Occipital lobe (tissue), 1 donor: ENCODE measurements at regions not wholly inside any gene's neighbourhood (a gene's known extent, or its start where the extent isn't known, plus 50 kb on each side); places are given as distances from the start of the nearest gene placed in this dataset.
"Not testable (repeated sequence)": the region's sequence is repeated elsewhere in the genome, so short reads cannot be mapped to it uniquely, and the experiment has no call there.

Experiments used
- DNase-seq: peaks from one replicate; lab custom pipeline; 2025; lab: John Stamatoyannopoulos, UW

DNA sequence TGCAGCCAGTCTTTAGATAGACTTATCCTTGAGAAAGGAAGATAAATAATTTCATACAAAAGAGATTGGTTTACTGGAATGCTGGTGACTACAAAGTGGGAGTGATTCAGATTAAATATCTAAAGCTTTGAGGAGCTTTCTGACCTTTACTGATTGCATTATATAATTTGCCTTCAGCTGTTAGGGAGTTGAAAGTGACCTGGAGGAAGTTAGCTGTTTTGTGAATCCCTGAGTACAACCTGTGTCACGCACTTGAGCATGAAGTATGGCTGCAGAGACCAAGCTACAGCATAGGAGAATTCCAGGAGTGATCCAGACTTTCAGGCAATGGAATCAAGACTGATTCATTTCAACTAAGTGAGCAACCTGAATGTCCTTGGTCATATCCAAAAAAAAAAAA, 1848.3 kb upstream of the RAG2 start:
- no peak for DNase-seq

DNA sequence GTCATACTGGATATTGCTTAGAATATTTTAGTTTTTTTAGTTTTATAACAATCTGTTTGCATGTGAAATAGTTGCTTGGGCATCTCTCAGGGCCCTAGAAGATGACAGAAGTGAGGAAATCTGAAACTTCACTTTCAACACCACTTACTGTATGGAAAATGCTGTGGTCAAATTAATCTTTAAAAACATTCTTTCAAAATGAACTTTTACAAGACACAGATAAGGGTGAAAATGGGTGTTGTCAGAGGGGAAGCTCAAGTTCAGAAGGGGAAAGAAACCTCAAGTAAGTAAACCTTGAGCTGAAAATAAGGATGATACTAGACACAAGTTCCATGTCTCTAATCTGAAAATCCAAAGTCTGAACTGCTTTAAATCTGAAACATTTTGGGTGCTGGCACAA, 1840.1 kb upstream of the RAG2 start:
- DNase-seq, result no peak

DNA sequence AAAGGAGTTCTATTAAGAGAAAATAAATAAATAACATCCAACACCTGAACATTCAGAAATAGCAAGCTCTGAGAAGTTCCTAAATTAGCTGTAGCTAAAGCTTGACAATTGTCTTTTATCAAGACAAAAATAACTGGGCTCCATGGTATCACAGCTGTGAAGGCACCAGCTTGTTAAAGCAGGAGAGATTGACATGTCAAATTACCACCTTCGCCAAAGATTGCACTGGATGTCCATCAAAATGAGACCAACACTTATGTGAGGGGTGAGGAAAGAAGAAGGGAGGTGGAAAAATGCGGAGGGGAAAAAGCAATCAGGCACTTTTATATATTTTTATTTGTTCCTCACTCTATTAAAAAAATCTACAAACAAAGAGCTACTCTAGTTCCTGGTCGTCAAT, 1827.5 kb upstream of the RAG2 start:
- DNase-seq, result no peak

DNA sequence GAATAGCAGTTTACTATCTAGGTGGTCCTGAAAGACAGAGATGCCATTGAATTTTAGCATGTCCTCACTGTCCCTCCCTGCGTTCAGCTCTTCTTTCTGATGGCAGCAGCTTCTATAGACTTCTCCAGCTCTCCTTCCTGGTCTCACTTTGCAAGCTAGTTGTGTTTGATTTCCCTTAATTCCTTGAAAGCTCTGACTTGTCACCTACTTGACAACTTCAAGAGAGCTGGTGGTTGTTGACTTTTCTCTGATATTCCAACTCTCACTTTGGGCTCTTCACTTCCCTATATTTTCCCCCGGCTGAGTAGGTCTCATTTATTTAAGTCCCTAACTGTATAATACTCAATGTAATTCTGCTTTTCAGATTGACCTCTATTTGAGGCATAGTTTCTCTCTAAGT, 1825.0 kb upstream of the RAG2 start:
- no peak for DNase-seq

DNA sequence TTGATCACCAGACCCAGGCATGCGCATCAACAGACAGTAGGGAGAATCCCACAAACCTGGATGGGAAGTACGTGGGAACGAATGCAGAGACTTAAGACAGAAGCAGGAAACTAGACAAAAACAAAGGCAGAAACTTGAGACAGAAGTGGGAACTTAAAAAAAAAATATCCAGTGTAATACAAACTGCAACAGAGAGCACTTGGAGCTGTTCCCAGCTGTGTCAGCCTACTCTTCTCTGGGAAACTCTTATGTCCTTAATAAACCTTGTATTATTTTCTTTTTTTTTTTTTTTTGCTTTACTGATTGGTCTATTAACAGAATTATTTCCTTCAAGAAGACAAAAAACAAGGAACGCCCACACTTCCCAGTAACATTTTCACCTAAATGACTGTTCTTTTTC, 1818.1 kb upstream of the RAG2 start:
- DNase-seq, result no peak

DNA sequence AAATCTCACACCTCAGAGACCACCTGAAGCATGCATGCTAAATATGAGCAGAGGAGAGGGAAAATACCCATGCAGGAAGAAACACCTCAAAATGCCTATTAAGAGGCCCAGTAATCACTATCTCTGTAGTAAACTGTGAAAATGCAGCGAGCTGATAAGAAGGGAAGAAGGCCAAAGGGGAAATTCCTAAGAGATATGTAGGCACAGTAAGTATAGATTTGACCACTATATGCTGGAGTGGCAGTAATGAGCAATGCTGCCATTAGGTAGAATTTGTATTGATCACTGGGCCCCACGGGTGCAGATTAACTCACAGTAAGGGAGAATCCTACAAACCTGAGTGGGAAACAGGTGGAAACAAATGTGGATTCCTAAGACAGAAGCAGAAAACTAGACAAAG, 1813.1 kb upstream of the RAG2 start:
- no peak for DNase-seq

DNA sequence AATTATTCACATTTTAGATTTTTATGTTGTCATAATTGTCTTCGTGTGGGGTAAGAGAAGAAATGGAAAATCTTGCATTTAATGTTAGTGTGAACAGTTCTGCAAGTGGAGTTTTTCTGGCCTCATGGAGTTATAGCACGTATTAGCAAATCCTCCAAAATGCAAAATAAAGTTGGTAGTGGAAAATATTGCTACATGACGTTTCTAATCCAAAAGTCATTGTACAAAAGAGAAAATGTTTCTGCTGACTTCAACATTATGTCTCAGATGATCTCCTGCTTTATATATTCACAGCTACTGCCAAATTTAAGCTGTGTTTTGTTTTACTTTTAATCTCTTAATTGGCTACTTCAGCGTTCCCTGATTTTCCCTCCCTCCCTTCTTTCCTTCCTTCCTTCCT, 1804.0 kb upstream of the RAG2 start:
- DNase-seq, result no peak

DNA sequence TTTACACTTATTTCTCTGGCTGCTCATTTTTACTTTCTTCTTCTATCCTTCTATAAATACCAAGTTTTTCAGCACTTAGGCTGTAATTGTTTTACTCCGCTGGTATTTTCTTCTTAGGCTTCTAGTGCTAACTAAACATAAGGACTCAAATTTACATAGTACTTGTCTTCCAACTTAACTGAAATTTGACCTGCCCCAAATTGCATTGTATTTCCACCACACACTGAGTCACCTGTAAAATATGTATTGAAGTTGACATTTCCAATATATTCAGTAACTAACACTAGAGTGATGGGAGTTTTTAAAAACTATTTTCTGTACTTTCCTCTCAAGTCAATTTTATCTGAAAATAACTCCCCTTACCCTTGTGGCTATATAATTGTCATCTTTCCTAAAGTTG, 1794.1 kb upstream of the RAG2 start:
- no peak for DNase-seq

DNA sequence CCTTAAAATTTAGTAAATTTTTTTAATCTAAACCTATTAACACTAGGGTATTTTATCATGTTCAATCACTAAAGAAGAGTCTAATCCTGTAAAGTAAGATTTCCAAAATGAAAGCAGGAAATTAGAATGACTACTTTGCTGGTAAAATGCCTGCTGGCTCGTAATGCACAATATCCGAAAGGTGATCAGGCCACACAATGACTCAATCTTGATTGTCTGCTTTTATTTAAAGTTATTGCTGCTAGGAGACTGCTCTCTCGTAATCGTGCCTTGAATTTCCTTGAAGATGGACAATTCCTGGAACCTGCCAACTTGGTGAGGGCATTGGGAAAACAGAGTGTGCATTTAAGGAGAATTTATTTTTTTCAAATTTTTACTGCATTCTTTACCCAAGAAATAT, 1786.5 kb upstream of the RAG2 start:
- DNase-seq, result no peak

DNA sequence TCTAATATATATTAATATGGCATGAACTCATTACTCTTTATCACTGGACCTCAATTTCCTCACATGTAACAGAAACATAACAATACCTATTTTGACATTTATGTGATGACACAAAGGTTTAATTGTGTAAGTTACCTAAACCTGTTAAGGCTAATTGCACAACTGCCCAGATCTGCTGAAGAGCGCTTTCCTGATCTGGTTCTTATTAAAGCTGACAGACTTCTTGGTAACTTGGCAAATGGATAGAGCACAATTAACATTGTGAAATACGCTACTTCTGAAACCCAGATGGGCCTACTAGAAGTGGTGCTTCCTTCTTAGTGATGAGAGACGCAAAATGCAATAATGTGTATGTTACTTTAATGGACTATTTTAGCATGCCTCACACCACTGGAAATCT, 1767.2 kb upstream of the RAG2 start:
- DNase-seq, result no peak

DNA sequence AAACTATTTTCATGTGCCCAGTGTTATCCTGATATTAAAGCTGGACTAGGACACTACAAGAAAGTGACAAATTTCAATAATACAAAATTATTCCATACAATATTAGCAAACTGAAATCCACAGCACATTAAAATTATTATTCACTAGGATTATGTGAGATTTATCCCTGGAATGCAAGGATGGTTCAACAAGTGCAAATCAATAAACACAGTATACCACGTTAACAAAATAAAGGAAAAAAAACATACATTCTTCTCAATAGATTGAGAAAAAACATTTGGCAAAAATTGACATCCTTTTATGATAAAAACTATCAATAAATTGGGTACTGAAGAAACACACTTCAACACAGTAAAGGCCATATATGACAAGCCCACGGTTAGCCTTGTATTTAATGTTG, 1758.2 kb upstream of the RAG2 start:
- DNase-seq, result no peak

DNA sequence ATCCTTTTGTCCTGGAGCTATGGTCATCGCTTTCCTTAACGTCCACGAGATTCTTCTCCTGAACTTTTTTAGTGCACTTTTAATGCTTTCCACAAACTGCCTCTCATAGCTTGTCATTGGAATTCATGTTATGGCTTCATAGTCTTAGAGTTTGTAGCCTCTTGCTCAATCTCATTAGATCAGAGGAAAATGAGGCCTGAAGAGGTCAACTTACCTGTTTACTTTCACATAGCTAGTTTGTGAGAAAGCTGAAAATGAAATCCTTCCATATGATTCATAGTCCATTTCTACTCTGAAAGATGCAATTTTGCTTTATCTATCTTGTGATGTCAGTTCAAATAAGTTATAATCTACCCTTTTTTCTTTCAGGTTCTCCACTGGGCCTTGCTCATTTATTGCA, 1747.2 kb upstream of the RAG2 start:
- no peak for DNase-seq

DNA sequence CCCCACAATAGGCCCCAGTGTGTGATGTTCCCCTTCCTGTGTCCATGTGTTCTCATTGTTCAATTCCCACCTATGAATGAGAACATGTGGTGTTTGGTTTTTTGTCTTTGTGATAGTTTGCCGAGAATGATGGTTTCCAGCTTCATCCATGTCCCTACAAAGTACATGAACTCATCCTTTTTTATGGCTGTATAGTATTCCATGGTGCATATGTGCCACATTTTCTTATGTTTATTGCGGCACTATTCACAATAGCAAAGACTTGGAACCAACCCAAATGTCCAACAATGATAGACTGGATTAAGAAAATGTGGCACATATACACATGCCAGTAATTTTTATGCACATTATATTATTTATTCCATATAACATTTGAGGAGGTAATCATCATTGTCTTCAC, 1743.6 kb upstream of the RAG2 start:
- not testable (repeated sequence) for DNase-seq

DNA sequence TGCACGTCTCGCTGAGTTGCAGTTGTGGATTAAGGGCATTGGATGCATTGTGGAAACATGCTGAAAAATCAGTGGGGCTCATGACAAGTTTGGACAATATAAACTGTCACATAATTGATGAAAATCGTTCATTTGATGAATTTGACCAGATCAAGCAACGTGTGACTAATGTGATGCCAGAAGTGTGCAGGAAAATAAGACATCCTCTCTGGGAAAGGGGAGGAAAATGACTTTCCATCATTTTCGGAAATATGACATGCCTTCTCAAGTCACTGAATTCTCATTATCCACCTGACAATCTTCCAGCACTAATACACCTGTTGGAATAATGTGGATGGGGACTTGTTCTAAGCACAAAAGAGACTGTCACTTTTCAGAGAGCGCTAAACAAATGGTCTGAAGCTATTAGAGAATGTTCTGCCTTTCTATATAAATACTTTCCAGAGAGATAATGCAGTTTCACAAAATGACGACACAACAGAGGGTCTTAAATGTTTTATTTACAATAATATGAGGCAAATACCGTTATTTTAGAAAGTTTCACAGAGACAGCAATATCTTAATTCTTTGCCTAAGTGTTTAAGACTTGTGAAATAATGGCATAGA, 1741.9 kb upstream of the RAG2 start:
- DNase-seq, result no peak

DNA sequence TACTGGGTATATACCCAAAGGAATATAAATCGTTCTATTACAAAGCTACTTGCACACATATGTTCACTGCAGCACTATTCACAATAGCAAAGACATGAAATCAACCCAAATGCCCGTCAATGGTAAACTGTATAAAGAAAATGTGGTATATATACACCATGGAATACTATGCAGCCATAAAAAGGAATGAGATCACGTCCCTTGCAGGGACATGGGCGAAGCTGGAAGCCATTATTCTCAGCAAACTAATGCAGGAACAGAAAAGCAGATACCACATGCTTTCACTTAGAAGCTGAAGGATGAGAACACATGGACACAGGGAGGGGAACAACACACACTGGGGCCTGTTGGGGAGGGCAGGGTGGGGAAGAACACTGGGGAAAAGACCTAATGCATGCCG, 1740.0 kb upstream of the RAG2 start:
- not testable (repeated sequence) for DNase-seq

DNA sequence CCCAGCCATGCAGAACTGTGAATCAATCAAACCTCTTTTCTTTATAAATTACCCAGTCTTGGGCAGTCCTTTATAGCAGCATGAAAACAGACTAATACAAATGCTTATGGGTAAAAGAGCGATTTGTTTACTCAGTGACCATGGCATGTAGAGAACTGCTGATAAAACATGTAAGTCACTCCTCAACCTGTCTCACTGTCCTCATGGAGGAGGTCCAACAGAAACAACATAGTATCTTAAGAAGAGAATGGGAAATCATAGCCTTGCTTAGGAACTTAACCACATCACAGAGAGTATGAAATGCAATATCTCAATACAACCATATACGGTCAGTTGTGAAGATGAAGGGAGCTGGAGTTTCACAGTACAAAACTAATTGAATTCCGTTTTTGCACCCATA, 1734.0 kb upstream of the RAG2 start:
- no peak for DNase-seq

DNA sequence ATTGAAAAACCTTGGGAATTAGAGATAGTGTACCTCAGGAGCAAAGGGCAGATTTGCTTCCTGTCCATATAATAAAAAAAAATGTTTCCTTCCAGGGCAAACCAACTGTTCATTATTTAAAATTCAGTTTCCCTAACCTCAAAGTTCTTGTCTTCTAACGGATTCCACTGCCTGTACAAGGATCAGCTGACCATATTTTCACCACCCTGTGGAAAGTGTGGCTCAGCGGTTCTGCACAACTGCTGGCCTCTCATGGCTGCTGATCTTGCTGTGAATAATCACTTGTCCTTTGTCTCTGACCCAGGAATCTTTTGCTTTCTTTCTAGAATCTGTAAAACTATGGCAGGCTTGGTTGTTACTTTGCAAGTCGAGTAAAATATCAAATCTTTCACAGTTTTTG, 1732.5 kb upstream of the RAG2 start:
- no peak for DNase-seq

DNA sequence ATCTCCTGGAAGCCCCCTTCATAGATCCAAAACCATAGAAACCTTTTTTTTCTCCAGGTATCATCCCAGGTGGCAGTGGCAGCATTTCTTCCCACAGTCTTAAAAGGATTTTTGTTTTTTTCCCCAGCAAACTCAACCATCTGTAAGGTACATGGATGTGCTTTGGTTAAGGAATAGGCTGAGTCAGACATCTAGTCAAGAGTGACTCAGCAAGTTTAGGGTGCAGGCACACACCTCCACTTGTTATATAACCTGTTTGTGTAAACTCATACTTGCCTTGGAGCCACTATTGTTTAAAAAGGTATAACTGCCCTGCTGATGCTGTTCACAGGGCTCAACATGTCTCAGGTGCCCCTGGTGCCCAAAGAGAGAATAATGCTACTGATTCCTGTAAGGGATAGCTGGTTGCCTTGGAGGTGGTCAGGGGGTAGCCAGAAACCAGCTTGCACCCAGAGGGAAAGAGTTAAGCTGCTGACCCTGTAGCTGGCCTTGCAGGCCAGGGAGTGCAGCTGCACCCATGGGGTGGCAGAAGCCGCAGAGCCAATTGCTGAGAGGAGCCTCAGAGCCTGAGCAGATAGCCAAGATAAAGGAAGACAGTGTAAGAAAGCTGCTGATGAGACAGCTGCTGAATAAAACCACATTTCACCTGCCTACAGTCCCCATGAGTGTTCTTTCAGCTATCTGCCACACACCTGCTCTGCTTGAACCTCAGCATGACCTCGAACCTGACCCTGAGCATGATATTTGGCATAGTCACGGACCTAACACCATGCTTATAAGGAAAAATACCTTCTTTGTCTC, 1726.1 kb upstream of the RAG2 start:
- no peak for DNase-seq

DNA sequence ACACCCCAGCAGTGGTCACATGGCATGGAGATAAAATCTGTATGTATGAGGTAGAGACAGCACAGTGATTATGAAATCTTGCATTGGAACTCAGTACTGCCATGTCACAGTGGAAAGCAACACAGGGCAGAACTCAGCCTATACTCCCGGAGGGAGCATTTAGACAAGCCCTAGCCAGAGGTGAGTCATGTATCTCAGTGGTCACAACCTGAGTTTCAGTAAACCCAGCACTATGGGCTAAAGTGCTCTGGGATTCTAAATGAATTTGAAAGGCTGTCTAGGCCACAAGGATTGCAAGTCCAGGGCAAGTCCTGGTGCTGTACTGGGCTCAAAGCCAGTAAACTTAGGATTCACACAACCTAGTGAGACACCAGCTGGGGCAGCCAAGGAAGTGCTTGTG, 1717.1 kb upstream of the RAG2 start:
- no peak for DNase-seq

DNA sequence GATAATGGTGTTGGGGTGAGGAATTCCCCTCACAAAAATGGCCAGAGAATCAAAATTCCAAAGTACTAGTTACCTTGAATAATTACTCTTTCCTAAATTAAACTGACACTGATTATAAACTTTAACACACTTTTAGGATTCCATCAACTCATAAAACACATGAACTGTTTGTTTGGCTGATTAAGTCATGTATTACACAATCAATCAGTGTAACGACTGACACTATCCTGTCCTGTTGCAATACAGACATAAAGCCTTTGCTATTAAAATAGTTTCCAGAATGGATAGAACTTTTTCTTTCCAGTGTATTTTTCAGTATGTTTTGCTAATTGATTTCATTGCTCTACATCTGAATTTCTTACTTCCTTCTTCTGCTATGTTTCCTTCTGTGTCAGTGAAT, 1709.4 kb upstream of the RAG2 start:
- no peak for DNase-seq

DNA sequence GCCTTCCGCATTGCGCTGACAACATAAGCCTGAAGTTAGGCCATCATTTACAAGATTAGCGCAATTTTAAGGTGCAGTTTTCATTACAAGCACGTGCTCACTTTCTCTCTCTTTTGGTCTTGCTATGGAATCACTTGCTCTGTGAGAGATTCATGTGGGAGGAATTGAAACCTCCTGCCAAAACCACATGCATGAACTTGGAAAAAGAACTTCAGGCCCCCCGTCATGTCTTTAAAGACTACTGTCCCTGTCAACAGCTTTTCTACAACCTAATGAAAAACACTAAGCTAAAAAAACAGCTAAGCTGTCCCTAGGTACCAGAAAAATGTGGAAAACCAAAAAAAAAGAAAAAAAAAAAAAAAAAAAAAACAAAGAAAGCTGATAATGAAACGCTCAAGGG, 1707.6 kb upstream of the RAG2 start:
- no peak for DNase-seq

DNA sequence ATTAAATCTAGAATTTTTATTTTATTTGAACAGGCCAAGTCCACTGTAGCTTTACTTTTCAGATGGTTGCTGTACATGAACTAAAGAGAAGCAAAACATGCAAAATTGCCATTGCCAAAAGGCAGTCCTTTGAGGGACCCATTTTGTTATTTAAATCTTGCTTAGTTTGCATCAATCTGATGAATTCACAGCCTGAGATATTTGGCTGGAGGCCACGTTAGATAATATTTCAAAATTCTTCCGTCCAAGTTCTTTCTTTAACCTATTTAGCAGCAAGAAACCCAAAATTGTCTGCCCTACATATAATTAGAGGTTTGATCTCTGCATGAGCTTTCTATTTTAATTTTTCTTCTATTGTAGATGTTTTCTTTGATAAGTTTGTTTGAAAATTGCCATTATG, 1706.9 kb upstream of the RAG2 start:
- DNase-seq, result no peak

DNA sequence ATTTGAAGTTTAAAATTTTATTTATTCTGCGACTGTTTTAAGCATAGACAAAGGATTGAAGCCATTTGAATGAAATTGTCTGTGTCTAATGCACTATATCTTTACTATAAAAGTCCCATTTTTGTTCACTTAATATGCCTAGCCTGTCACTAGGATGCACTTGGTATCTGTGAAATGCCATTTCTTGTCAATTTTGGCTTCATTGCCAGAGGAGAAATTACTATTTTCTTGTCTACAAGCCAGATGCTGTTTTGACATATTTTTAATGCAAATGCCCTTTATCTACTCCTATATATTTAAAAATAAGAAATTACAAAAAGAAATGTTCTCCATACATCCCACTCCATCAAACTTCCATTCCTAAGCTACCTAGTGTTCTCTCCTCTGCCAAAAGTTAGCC, 1704.5 kb upstream of the RAG2 start:
- DNase-seq, result no peak

DNA sequence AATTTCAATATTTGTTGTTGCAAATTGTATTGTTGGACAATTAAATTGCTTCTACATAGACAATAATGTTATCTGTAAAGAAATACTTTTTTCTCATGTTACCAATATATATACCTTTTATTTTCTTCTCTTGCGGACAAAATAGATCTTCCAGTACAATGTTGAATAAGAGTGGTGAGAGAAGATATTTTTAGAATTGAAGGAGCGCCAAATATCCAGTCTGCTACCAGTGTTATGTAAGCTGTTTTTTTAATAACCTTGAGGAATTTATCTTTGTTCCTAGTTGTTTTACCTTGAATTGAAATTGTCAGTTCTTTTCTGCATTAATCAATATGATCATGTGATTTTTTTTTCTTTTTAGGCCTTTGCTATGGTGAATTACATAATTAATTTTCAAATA, 1702.5 kb upstream of the RAG2 start:
- DNase-seq, result no peak
